WTC11 (cell line): ENCODE measurements at regions not wholly inside any gene's neighbourhood (a gene's known extent, or its start where the extent isn't known, plus 50 kb on each side); places are given as distances from the start of the nearest gene placed in this dataset.

Experiments used
- ATAC-seq: fragments of 200-7000 bp; cut with Tn5 transposase; 2 replicates; pipeline ENCODE4 v1.10.0; 2021; ENCODE audit warnings: mild to moderate bottlenecking, moderate library complexity
- CTCF ChIA-PET: fragments of 300-600 bp; sonication (Branson Sonifier 250); formaldehyde crosslinking; loops from one replicate; lab custom pipeline; 2021; ENCODE audit warnings: antibody characterized with exemption; lab: Charles Lee
- POLR2A ChIA-PET: fragments of 350-600 bp; sonication (Branson Sonifier 250); formaldehyde crosslinking; loops from one replicate; lab custom pipeline; 2021; ENCODE audit warnings: antibody characterized with exemption; lab: Charles Lee
- DNase-seq: peaks from one replicate; pipeline ENCODE4 v3.0.0; 2021; ENCODE audit warnings: low spot score
- H3K27ac Mint-ChIP-seq: 2 replicates; pipeline ENCODE4 v1.8.0; 2021; ENCODE audit warnings: mixed read lengths
- H3K27me3 Mint-ChIP-seq: 2 replicates; pipeline ENCODE4 v1.8.0; 2021; ENCODE audit warnings: low read depth, mild to moderate bottlenecking, moderate library complexity, mixed read lengths
- H3K36me3 Mint-ChIP-seq: 2 replicates; pipeline ENCODE4 v1.8.0; 2021; ENCODE audit warnings: mixed read lengths
- H3K4me1 Mint-ChIP-seq: 2 replicates; pipeline ENCODE4 v1.8.0; 2022; ENCODE audit warnings: mixed read lengths
- H3K4me3 Mint-ChIP-seq: 2 replicates; pipeline ENCODE4 v1.8.0; 2021; ENCODE audit warnings: mild to moderate bottlenecking, moderate library complexity, mixed read lengths
- H3K9me3 Mint-ChIP-seq: 2 replicates; pipeline ENCODE4 v1.8.0; 2021; ENCODE audit warnings: mixed read lengths
- CREM ChIP-seq: sonication (generic); formaldehyde crosslinking; IDR thresholded peaks from 2 replicates; pipeline ENCODE4 v1.8.1; 2022; ENCODE audit warnings: mild to moderate bottlenecking, missing genetic modification reagents, moderate library complexity
- FOXP1 ChIP-seq: sonication (generic); formaldehyde crosslinking; IDR thresholded peaks from 2 replicates; pipeline ENCODE4 v1.8.0; 2022; ENCODE audit warnings: missing genetic modification reagents, mild to moderate bottlenecking, moderate library complexity, borderline replicate concordance
- GRHL2 ChIP-seq: fragments of 250-450 bp; sonication (Bioruptor Pico); IDR thresholded peaks from 2 replicates; pipeline ENCODE4 v1.8.0; 2022; ENCODE audit warnings: mild to moderate bottlenecking, moderate library complexity; ENCODE audit not compliant: insufficient replicate concordance, severe bottlenecking
- IRF2 ChIP-seq: sonication (generic); formaldehyde crosslinking; IDR thresholded peaks from 2 replicates; pipeline ENCODE4 v1.8.0; 2022; ENCODE audit warnings: low read depth, missing genetic modification reagents, borderline replicate concordance
- JAZF1 ChIP-seq: fragments of 250-450 bp; sonication (Bioruptor Pico); IDR thresholded peaks from 2 replicates; pipeline ENCODE4 v1.9.0; 2021; ENCODE audit warnings: moderate library complexity, mild to moderate bottlenecking, inconsistent platforms
- MYBL2 ChIP-seq: sonication (generic); formaldehyde crosslinking; IDR thresholded peaks from 2 replicates; pipeline ENCODE4 v1.8.1; 2023; ENCODE audit warnings: mild to moderate bottlenecking, moderate library complexity, missing genetic modification reagents
- NR1H2 ChIP-seq: sonication (generic); formaldehyde crosslinking; IDR thresholded peaks from 2 replicates; pipeline ENCODE4 v1.9.0; 2021; ENCODE audit warnings: mild to moderate bottlenecking, moderate library complexity, missing genetic modification reagents
- SMAD3 ChIP-seq: sonication (generic); formaldehyde crosslinking; IDR thresholded peaks from 2 replicates; pipeline ENCODE4 v1.8.0; 2022; ENCODE audit warnings: missing genetic modification reagents, mild to moderate bottlenecking, borderline replicate concordance
- SMAD4 ChIP-seq: sonication (generic); formaldehyde crosslinking; IDR thresholded peaks from 2 replicates; pipeline ENCODE4 v1.8.0; 2022; ENCODE audit warnings: mild to moderate bottlenecking, missing genetic modification reagents
- SP1 ChIP-seq: sonication (generic); formaldehyde crosslinking; conservative IDR thresholded peaks from 2 replicates; pipeline ENCODE4 v1.8.1; 2022; ENCODE audit warnings: missing genetic modification reagents
- ZNF121 ChIP-seq: sonication (generic); formaldehyde crosslinking; IDR thresholded peaks from 2 replicates; pipeline ENCODE4 v1.8.0; 2023; ENCODE audit warnings: missing genetic modification reagents
- ZNF138 ChIP-seq: sonication (generic); formaldehyde crosslinking; conservative IDR thresholded peaks from 2 replicates; pipeline ENCODE4 v1.8.1; 2022; ENCODE audit warnings: mild to moderate bottlenecking, moderate library complexity, missing genetic modification reagents
- TF ChIP-seq, protein P1 (sequence below): fragments of 250-450 bp; sonication (Bioruptor Pico); IDR thresholded peaks from 2 replicates; pipeline ENCODE4 v1.9.0; 2021; ENCODE audit warnings: moderate library complexity, mild to moderate bottlenecking, inconsistent platforms, borderline replicate concordance
- TF ChIP-seq, protein P2 (sequence below): sonication (generic); formaldehyde crosslinking; IDR thresholded peaks from 2 replicates; pipeline ENCODE4 v1.8.0; 2023; ENCODE audit warnings: missing genetic modification reagents, mild to moderate bottlenecking, borderline replicate concordance
- TF ChIP-seq, protein P3 (sequence below): fragments of 250-450 bp; sonication (Bioruptor Pico); conservative IDR thresholded peaks from 2 replicates; pipeline ENCODE4 v1.9.0; 2021; ENCODE audit warnings: mild to moderate bottlenecking
- TF ChIP-seq, protein P4 (sequence below): fragments of 250-450 bp; sonication (Bioruptor Pico); IDR thresholded peaks from 2 replicates; pipeline ENCODE4 v1.8.0; 2021; ENCODE audit warnings: mild to moderate bottlenecking
- TF ChIP-seq, protein P5 (sequence below): fragments of 250-450 bp; sonication (Bioruptor Pico); IDR thresholded peaks from 2 replicates; pipeline ENCODE4 v1.9.0; 2021; ENCODE audit warnings: mild to moderate bottlenecking, borderline replicate concordance
- TF ChIP-seq, protein P6 (sequence below): sonication (generic); formaldehyde crosslinking; IDR thresholded peaks from 2 replicates; pipeline ENCODE4 v1.8.0; 2022; ENCODE audit warnings: mild to moderate bottlenecking, missing genetic modification reagents

DNA sequence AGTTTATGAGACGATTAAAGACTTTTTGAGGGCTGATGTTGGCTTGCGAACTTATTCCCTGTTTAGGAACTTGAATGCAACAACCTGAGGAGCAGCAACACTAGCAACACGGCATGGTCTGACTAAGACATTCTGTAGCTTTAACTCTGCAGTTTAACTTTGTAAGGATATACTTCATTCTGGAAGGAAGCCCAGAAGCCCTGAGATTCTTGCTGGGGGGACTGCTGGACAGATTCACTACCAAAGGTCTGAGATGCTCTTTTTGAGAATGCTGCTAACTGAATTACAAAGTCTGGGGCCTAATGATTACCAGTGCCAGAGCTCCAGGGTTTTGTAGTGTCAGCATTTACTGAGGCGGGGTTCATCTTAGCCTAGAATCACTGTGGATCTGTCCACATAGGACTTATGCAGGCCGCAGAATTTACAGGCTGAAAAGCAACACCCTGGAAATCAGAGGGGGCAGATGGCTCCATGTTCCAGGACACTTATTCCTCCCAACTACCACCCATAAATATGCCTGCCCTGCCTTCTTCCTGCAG, 537.1 kb upstream of the CDH18 start (continued):
- TF ChIP-seq IRF2 (no peak), JAZF1 (CRISPR knock-in tag) (no peak)

DNA sequence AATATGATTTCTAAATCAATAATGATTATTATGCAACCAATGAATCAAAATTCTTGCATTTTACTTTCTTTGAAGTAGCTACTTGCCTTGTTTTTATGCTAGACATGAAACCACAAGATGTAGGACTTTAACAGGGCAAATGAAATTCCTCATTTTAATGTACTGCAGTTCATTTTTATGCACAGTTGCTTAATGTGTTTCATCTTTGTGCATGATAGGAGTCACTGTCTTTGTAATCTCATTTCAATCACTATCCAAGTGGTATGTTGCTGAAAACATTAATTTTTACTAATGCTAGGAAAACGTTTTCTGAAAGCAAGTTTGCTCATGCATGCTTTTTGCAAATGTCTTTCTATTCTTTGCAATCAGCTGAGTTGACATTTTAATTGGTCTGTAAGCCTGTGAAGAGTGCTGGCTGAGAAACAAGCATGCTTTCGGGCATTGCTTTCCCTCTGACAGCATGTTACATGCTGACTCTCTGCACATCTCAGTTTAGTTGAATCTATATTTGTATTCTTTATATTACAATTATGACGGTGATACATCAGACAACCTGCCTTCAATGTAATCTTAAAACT, 535.0 kb upstream of the CDH18 start:
- POLR2A ChIA-PET, result interaction anchor here (0.6 kb wide), 1 partner anchor 30 kb away, joined by 3 read pairs; no protein-coding TSS in a partner anchor
- no peak for DNase-seq
- Mint-ChIP-seq H3K4me1 (peaks cover 16% of the 10 kb centered on the region), H3K27me3 (no peaks in the 10 kb centered on the region; the same call in 1 of the 2 replicates), H3K4me3 (no peak overlapping the region)
- TF ChIP-seq ZNF138 (CRISPR knock-in tag) (no peak), GRHL2 (CRISPR knock-in tag) (no peak), CREM (CRISPR knock-in tag) (no peak), NR1H2 (CRISPR knock-in tag) (no peak), MYBL2 (CRISPR knock-in tag) (no peak), SMAD4 (CRISPR knock-in tag) (no peak), SP1 (no peak), SMAD3 (CRISPR knock-in tag) (no peak), ZNF121 (no peak), FOXP1 (CRISPR knock-in tag) (no peak)
- TF ChIP-seq, protein P1, sequence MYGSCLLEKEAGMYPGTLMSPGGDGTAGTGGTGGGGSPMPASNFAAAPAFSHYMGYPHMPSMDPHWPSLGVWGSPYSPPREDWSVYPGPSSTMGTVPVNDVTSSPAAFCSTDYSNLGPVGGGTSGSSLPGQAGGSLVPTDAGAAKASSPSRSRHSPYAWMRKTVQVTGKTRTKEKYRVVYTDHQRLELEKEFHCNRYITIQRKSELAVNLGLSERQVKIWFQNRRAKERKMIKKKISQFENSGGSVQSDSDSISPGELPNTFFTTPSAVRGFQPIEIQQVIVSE (CRISPR knock-in tag), result no peak
- TF ChIP-seq, protein P2, sequence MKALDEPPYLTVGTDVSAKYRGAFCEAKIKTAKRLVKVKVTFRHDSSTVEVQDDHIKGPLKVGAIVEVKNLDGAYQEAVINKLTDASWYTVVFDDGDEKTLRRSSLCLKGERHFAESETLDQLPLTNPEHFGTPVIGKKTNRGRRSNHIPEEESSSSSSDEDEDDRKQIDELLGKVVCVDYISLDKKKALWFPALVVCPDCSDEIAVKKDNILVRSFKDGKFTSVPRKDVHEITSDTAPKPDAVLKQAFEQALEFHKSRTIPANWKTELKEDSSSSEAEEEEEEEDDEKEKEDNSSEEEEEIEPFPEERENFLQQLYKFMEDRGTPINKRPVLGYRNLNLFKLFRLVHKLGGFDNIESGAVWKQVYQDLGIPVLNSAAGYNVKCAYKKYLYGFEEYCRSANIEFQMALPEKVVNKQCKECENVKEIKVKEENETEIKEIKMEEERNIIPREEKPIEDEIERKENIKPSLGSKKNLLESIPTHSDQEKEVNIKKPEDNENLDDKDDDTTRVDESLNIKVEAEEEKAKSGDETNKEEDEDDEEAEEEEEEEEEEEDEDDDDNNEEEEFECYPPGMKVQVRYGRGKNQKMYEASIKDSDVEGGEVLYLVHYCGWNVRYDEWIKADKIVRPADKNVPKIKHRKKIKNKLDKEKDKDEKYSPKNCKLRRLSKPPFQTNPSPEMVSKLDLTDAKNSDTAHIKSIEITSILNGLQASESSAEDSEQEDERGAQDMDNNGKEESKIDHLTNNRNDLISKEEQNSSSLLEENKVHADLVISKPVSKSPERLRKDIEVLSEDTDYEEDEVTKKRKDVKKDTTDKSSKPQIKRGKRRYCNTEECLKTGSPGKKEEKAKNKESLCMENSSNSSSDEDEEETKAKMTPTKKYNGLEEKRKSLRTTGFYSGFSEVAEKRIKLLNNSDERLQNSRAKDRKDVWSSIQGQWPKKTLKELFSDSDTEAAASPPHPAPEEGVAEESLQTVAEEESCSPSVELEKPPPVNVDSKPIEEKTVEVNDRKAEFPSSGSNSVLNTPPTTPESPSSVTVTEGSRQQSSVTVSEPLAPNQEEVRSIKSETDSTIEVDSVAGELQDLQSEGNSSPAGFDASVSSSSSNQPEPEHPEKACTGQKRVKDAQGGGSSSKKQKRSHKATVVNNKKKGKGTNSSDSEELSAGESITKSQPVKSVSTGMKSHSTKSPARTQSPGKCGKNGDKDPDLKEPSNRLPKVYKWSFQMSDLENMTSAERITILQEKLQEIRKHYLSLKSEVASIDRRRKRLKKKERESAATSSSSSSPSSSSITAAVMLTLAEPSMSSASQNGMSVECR, result no peak
- TF ChIP-seq, protein P3, sequence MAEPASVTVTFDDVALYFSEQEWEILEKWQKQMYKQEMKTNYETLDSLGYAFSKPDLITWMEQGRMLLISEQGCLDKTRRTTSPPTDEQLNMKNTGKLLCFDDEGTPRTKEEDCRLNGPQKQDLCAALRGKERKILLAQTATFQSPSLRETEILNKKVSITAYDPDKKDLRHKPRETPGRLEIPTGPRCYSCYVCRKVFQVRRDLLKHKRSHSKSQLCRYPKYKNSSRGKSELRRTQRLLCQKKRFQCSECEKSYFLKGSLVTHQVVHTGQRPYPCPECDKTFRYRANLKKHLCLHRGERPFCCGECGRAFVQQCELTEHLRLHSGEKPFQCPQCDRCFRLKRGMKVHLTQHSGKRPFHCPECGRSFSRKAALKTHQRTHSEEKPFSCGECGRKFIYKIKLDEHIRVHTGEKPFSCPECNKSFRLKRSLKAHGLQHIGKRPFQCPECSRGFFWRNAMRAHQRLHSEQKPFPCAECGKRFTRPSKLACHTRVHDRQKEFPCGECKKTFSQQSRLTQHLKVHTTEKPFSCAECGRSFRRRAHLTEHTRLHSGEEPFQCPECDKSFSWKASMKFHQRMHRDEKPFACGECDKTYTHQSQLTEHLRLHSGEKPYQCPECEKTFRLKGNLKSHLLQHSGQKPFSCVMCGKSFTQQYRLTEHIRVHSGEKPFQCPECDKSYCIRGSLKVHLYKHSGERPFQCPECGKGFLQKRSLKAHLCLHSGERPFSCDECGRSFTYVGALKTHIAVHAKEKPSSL, result no peak
- TF ChIP-seq, protein P4, sequence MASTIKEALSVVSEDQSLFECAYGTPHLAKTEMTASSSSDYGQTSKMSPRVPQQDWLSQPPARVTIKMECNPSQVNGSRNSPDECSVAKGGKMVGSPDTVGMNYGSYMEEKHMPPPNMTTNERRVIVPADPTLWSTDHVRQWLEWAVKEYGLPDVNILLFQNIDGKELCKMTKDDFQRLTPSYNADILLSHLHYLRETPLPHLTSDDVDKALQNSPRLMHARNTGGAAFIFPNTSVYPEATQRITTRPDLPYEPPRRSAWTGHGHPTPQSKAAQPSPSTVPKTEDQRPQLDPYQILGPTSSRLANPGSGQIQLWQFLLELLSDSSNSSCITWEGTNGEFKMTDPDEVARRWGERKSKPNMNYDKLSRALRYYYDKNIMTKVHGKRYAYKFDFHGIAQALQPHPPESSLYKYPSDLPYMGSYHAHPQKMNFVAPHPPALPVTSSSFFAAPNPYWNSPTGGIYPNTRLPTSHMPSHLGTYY (CRISPR knock-in tag), result no peak
- TF ChIP-seq, protein P5, sequence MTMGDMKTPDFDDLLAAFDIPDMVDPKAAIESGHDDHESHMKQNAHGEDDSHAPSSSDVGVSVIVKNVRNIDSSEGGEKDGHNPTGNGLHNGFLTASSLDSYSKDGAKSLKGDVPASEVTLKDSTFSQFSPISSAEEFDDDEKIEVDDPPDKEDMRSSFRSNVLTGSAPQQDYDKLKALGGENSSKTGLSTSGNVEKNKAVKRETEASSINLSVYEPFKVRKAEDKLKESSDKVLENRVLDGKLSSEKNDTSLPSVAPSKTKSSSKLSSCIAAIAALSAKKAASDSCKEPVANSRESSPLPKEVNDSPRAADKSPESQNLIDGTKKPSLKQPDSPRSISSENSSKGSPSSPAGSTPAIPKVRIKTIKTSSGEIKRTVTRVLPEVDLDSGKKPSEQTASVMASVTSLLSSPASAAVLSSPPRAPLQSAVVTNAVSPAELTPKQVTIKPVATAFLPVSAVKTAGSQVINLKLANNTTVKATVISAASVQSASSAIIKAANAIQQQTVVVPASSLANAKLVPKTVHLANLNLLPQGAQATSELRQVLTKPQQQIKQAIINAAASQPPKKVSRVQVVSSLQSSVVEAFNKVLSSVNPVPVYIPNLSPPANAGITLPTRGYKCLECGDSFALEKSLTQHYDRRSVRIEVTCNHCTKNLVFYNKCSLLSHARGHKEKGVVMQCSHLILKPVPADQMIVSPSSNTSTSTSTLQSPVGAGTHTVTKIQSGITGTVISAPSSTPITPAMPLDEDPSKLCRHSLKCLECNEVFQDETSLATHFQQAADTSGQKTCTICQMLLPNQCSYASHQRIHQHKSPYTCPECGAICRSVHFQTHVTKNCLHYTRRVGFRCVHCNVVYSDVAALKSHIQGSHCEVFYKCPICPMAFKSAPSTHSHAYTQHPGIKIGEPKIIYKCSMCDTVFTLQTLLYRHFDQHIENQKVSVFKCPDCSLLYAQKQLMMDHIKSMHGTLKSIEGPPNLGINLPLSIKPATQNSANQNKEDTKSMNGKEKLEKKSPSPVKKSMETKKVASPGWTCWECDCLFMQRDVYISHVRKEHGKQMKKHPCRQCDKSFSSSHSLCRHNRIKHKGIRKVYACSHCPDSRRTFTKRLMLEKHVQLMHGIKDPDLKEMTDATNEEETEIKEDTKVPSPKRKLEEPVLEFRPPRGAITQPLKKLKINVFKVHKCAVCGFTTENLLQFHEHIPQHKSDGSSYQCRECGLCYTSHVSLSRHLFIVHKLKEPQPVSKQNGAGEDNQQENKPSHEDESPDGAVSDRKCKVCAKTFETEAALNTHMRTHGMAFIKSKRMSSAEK (CRISPR knock-in tag), result no peak
- TF ChIP-seq, protein P6, sequence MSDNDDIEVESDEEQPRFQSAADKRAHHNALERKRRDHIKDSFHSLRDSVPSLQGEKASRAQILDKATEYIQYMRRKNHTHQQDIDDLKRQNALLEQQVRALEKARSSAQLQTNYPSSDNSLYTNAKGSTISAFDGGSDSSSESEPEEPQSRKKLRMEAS (CRISPR knock-in tag), result no peak
- TF ChIP-seq, all 79 proteins: peak for 0
- no peak for ATAC-seq
- CTCF ChIA-PET, result no interaction called here
- no peaks in the 10 kb centered on the region for H3K36me3 Mint-ChIP-seq
- peaks cover 15% of the 10 kb centered on the region for H3K9me3 Mint-ChIP-seq
- no peak overlapping the region for H3K27ac Mint-ChIP-seq
